ENCODE measurements at regions not wholly inside any gene's neighbourhood (a gene's known extent, or its start where the extent isn't known, plus 50 kb on each side); places are given as distances from the start of the nearest gene placed in this dataset.

DNA sequence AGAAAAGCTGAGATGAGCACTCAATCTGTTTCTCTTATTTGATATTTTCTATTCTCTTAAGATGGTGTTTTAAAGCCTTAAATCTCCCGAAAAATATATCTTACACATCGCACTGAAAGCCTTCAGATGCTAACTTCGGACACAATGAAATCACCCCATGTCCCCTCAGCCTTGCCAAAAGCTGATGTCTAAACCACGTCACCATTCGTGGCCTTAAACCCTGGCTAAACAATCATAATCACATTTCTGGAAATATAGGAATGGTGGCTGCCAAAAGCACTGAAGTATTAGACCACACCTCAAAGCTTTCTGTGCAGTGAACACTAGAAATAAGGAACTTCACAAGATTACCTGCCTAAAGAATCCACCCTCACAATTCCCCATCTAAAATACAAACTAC lies 402.7 kb downstream of the SOX9 start:
- no peak overlapping the region for H3K27ac Mint-ChIP-seq

DNA sequence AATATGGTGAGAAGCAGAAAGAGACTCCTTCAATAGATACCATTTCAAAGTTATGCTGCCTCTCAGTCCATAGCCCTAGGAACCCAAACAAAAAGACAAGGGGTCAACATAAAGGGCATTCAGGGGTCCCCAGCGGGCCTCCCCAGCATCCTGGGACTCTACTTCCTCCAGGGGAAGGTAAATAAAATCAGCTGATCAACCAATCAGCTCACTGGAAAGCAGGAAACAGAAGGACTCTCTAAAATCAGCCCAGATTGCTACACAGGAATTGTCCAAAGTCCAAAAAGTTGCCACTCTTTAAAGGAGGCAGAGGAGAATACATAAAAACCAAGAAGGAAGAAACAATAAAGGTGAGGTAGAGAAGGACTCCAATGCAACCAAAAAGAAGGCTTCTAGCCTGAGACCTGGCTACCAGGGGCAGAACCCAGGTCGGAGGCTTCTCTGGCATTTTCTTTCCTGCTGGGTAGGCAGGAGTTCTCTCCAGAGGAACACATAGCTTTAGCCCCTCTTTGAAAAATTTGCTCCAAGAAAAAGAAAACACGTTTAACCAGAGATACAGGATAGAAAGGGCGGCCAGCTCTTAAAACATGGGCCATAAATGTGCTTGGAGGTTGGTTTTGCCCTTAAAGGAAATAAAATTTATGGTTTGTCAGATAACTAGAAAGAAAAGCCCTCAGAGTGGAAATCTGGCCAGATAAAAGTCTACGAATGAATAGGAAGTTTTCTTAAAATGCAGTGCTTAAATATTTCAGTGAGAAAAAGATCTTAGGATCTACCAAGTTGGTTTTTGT lies 404.6 kb downstream of the SOX9 start:
- Mint-ChIP-seq H3K4me3 (no peak overlapping the region), H3K27me3 (peaks cover 5% of the 10 kb centered on the region), H3K4me1 (no peaks in the 10 kb centered on the region), H3K36me3 (ENCODE audit: low read depth) (no peaks in the 10 kb centered on the region), H3K27ac (no peak overlapping the region), H3K9me3 (ENCODE audit: low read depth) (no peaks in the 10 kb centered on the region)
- ChIA-PET CTCF (interaction anchor here (1.1 kb wide), 1 partner anchor 14 kb away, joined by 3 read pairs; no protein-coding TSS in a partner anchor), POLR2A (no interaction called here)
- intact Hi-C loops (cut with DNase I, micrococcal nuclease), result no loop called here
- ATAC-seq, result no peak
- no peak for DNase-seq

More for the DNA sequence above, 402.7 kb downstream of the SOX9 start:
- DNase-seq (no peak), ATAC-seq (no peak)
- no peak overlapping the region for H3K4me3 Mint-ChIP-seq
- no peaks in the 10 kb centered on the region for H3K4me1 Mint-ChIP-seq
- ChIA-PET CTCF (no interaction called here), POLR2A (no interaction called here)
- no peaks in the 10 kb centered on the region for H3K9me3 Mint-ChIP-seq (ENCODE audit: low read depth)
- peaks cover 6% of the 10 kb centered on the region for H3K27me3 Mint-ChIP-seq
- no peaks in the 10 kb centered on the region for H3K36me3 Mint-ChIP-seq (ENCODE audit: low read depth)
- intact Hi-C loops (cut with DNase I, micrococcal nuclease), result no loop called here

DNA sequence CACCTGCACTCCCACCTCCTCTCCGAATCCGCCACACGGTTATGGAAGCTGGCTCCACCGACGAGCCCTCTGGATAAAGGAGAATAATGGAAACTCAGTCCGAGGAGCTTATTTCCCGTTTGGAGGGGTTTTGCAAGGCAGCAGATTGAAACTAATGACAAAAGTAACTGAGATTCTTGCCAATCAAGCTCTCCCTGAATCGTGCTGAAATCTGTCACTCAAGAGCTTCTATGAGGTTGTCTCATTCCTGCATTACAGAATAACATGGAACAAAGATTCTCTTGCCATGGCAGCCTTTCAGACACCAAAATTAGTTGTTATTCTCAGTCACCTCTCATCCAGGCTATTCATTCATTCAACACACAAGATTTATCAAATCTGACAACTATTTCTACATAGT lies 405.9 kb downstream of the SOX9 start:
- Mint-ChIP-seq H3K36me3 (ENCODE audit: low read depth) (no peaks in the 10 kb centered on the region), H3K4me1 (no peaks in the 10 kb centered on the region), H3K27ac (no peak overlapping the region), H3K4me3 (no peak overlapping the region), H3K27me3 (peaks cover 7% of the 10 kb centered on the region), H3K9me3 (ENCODE audit: low read depth) (no peaks in the 10 kb centered on the region)
- DNase-seq (no peak), ATAC-seq (no peak)
- intact Hi-C loops (cut with DNase I, micrococcal nuclease), result no loop called here
- ChIA-PET CTCF (interaction anchor here (0.9 to 1.1 kb wide), 3 partner anchors 12 to 30 kb away, joined by 3 to 4 read pairs (median 3); no protein-coding TSS in a partner anchor), POLR2A (no interaction called here)

DNA sequence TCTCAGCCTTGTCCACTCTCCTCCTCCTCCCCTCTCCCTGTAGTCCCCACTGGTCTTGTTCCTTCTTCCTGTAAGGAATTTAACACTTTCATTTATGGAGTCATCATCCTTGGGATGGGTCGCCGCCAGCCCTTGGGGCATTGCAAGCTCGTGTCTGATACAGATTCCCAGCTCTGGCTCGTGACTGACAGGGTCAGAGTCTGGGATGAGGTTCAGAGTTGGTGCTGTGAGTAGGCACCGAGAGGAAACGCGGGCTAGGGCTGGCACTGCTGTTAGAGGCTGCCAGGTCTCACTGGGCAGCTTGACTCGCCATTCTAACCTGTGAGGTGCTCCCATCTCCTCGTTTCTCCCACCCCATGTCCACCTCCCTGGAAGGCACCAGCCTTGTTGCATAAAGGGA lies 407.0 kb downstream of the SOX9 start:
- Mint-ChIP-seq H3K9me3 (ENCODE audit: low read depth) (no peaks in the 10 kb centered on the region), H3K4me3 (no peak overlapping the region), H3K27ac (no peak overlapping the region), H3K36me3 (ENCODE audit: low read depth) (no peaks in the 10 kb centered on the region), H3K4me1 (no peaks in the 10 kb centered on the region), H3K27me3 (peaks cover 9% of the 10 kb centered on the region)
- CTCF ChIA-PET, result interaction anchor here (1.4 kb wide), 1 partner anchor 12 kb away, joined by 4 read pairs; no protein-coding TSS in a partner anchor
- ATAC-seq (no peak), DNase-seq (no peak)
- intact Hi-C loops (cut with DNase I, micrococcal nuclease), result no loop called here
- POLR2A ChIA-PET, result no interaction called here

DNA sequence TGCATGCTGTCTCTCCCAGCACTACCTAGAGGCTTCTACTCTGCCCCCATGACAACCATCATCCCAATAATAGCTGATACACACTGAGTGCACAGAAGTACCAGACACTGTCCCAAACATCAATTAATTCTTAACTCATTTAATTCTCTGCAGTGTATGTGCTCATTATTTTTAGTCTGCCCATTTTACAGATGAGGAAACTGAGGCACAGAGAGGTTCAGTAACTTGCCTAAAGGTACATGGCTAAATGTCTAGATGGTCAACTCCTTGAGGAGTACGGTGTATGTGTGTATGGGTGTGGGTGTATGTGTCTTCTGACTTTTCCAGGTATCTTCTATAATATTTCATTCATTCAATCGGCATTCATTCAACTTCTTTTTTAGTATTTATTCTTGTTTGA lies 407.9 kb downstream of the SOX9 start:
- ATAC-seq, result no peak
- Mint-ChIP-seq H3K36me3 (ENCODE audit: low read depth) (no peaks in the 10 kb centered on the region), H3K9me3 (ENCODE audit: low read depth) (no peaks in the 10 kb centered on the region), H3K4me3 (no peak overlapping the region), H3K27ac (no peak overlapping the region), H3K4me1 (no peaks in the 10 kb centered on the region), H3K27me3 (peaks cover 7% of the 10 kb centered on the region)
- CTCF ChIA-PET, result interaction anchor here (1.4 kb wide), 1 partner anchor 11 kb away, joined by 4 read pairs; no protein-coding TSS in a partner anchor
- POLR2A ChIA-PET, result no interaction called here
- no peak for DNase-seq
- intact Hi-C loops (cut with DNase I, micrococcal nuclease), result no loop called here

DNA sequence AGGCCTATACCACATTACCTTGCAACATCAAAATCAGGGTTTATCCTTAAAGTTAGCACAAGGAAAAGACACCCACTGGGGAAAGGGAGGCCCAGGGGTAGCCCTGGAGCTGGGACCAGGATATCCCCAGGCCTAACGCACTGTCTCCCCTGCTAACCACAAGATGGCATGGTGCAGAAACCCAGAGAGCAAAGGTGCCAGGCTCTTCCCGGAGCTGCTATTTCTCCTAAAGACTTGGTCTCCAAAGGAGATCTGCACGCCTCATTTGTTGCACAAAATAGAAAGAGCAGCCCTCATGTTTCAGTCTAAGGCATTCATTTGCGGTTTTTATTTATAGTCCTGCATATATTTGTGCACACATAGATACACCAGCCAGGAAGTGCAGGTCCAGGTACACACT lies 408.6 kb downstream of the SOX9 start:
- ChIA-PET CTCF (no interaction called here), POLR2A (no interaction called here)
- Mint-ChIP-seq H3K4me1 (no peaks in the 10 kb centered on the region), H3K4me3 (no peak overlapping the region), H3K27ac (no peak overlapping the region), H3K9me3 (ENCODE audit: low read depth) (peaks cover under 1% of the 10 kb centered on the region), H3K36me3 (ENCODE audit: low read depth) (no peaks in the 10 kb centered on the region), H3K27me3 (peaks cover 7% of the 10 kb centered on the region)
- intact Hi-C loops (cut with DNase I, micrococcal nuclease), result no loop called here
- DNase-seq, result no peak
- no peak for ATAC-seq

DNA sequence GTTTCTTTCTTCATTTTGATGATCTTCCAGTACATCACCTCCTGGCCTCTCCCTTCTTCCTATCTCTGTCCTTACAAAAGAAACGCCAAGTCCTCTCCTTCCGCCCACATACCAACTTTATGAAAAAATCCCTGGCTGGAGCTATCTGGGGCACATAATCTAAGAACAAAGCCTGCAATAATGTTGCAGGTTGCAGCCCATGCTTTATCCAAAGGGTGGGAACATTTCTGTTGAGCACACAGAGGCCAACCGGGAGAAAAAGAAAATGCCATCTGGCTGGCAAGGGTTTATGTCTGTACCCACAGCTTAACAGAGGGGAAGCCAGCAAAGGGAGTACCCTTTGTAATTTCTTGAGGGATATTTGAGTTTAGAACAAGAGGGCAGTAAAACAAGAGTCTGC lies 409.6 kb downstream of the SOX9 start:
- Mint-ChIP-seq H3K27me3 (peaks cover 10% of the 10 kb centered on the region), H3K27ac (no peak overlapping the region), H3K36me3 (ENCODE audit: low read depth) (no peaks in the 10 kb centered on the region), H3K9me3 (ENCODE audit: low read depth) (peaks cover 3% of the 10 kb centered on the region), H3K4me1 (no peaks in the 10 kb centered on the region), H3K4me3 (no peak overlapping the region)
- ChIA-PET CTCF (no interaction called here), POLR2A (no interaction called here)
- DNase-seq (no peak), ATAC-seq (no peak)
- intact Hi-C loops (cut with DNase I, micrococcal nuclease), result no loop called here

DNA sequence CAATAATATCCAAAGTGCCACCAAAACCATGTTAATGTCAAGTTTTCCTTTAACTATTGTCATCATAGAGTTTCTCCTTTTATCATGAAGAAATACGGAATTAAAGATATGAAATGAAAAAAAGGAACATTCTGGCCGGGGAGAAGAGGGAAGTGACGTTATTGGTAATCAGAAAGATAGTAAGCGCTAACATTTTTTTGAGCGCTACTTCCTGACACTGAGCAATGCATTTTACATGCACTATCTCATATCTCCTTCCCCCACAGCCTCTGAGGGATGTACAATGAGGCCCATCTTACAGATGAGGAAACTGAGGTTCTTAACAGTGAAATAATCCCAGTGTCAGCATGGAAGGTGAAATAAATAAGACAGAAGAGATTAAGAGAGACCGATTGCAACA lies 410.9 kb downstream of the SOX9 start:
- intact Hi-C loops (cut with DNase I, micrococcal nuclease), result no loop called here
- H3K9me3 Mint-ChIP-seq (ENCODE audit: low read depth), result peaks cover 3% of the 10 kb centered on the region
- DNase-seq (no peak), ATAC-seq (no peak)
- CTCF ChIA-PET, result no interaction called here
- no peaks in the 10 kb centered on the region for H3K4me1 Mint-ChIP-seq
- H3K27me3 Mint-ChIP-seq, result peaks cover 11% of the 10 kb centered on the region
- H3K27ac Mint-ChIP-seq, result no peak overlapping the region
- POLR2A ChIA-PET, result no interaction called here
- no peaks in the 10 kb centered on the region for H3K36me3 Mint-ChIP-seq (ENCODE audit: low read depth)
- no peak overlapping the region for H3K4me3 Mint-ChIP-seq

DNA sequence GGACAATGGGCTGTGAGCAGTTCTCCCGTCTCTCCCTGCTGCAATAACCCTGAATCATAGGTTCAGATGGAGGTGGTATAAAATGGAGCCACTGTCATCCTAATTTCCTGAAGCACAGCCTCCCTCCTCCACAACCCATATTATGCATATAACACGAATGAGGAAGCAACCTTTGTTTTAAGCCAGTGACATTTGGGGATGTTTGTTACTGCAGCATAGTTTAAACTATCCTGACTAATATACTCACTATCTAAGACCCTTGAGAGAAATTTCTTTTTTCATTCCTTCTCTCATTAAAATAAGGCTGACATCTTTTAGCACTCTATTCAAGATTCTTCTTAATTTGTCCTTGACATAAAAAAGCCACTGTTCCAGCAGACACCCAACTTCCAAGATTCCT lies 413.4 kb downstream of the SOX9 start:
- ChIA-PET POLR2A (no interaction called here), CTCF (interaction anchor here (0.6 kb wide), 1 partner anchor 576 kb away, joined by 3 read pairs; no protein-coding TSS in a partner anchor)
- H3K36me3 Mint-ChIP-seq (ENCODE audit: low read depth), result no peaks in the 10 kb centered on the region
- no peak for DNase-seq
- peaks cover 12% of the 10 kb centered on the region for H3K27me3 Mint-ChIP-seq
- H3K9me3 Mint-ChIP-seq (ENCODE audit: low read depth), result peaks cover 3% of the 10 kb centered on the region
- H3K27ac Mint-ChIP-seq, result no peak overlapping the region
- no peak for ATAC-seq
- no peaks in the 10 kb centered on the region for H3K4me1 Mint-ChIP-seq
- H3K4me3 Mint-ChIP-seq, result no peak overlapping the region
- intact Hi-C loops (cut with DNase I, micrococcal nuclease), result no loop called here

DNA sequence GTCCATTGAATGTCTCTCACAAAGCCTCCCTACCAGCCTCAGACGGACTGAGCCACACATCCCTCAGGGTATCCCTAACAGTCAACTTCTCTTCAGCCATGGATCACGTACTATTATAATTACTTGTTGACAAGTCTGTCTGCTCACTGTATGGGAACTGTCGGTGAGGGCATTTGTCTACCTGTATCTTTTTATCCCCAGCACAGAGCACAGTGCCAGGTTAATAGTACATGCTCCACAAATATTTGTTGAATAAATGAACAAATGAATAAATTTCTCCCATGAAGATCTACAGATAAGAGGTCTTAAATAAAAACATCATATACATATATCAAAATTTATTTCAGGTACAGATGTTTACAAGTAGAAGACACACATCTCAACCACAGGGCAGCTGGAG lies 414.0 kb downstream of the SOX9 start:
- no peaks in the 10 kb centered on the region for H3K4me1 Mint-ChIP-seq
- H3K36me3 Mint-ChIP-seq (ENCODE audit: low read depth), result no peaks in the 10 kb centered on the region
- ChIA-PET POLR2A (no interaction called here), CTCF (no interaction called here)
- DNase-seq, result no peak
- intact Hi-C loops (cut with DNase I, micrococcal nuclease), result no loop called here
- H3K27ac Mint-ChIP-seq, result no peak overlapping the region
- peaks cover 3% of the 10 kb centered on the region for H3K9me3 Mint-ChIP-seq (ENCODE audit: low read depth)
- ATAC-seq, result no peak
- no peak overlapping the region for H3K4me3 Mint-ChIP-seq
- H3K27me3 Mint-ChIP-seq, result peaks cover 12% of the 10 kb centered on the region

DNA sequence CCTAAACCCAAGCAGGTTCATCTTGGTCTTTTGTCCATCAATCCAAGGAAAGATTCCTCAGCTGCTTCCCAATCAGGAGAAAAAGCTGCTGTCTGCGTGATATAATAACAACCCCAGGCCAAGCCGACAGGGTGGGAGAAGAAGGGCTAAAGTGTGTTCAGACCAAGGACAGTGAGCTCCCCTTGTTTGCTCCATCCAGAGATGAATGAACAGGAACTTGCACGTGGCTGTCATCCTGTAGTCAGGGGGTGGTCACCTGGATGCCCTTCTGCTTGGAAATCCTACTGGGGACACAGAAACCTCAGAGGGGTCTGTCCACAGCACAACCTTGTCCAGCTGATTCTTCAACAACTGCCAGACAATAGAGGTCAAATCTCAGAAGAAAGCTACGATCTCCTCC lies 414.5 kb downstream of the SOX9 start:
- H3K36me3 Mint-ChIP-seq (ENCODE audit: low read depth), result no peaks in the 10 kb centered on the region
- H3K4me3 Mint-ChIP-seq, result no peak overlapping the region
- no peak for DNase-seq
- peaks cover 3% of the 10 kb centered on the region for H3K9me3 Mint-ChIP-seq (ENCODE audit: low read depth)
- H3K27me3 Mint-ChIP-seq, result peaks cover 15% of the 10 kb centered on the region
- ChIA-PET POLR2A (no interaction called here), CTCF (no interaction called here)
- H3K4me1 Mint-ChIP-seq, result peaks cover 2% of the 10 kb centered on the region
- no peak for ATAC-seq
- intact Hi-C loops (cut with DNase I, micrococcal nuclease), result no loop called here
- no peak overlapping the region for H3K27ac Mint-ChIP-seq

DNA sequence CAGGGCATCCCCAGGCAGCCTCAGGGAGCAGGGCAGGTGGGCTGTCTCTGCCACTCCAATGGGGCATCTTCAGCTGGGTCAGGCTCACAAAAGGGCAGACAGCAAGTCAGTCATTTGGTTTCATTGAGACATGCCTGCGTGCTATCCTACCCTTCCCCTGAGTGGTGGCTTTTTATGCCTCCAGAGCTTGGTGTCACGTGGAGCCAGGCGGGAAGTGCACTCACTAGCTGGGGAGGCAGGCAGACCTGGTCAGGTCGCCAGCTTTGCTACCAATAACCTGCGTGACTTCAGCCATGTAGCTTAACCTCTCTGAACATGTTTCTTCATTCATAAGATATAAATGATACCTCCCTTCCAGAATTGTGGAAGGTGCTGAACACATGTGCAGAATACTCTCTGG lies 415.0 kb downstream of the SOX9 start:
- ChIA-PET POLR2A (no interaction called here), CTCF (no interaction called here)
- no peak overlapping the region for H3K27ac Mint-ChIP-seq
- H3K9me3 Mint-ChIP-seq (ENCODE audit: low read depth), result peaks cover 3% of the 10 kb centered on the region
- DNase-seq, result no peak
- peaks cover 2% of the 10 kb centered on the region for H3K4me1 Mint-ChIP-seq
- H3K27me3 Mint-ChIP-seq, result peaks cover 17% of the 10 kb centered on the region
- intact Hi-C loops (cut with DNase I, micrococcal nuclease), result no loop called here
- no peak overlapping the region for H3K4me3 Mint-ChIP-seq
- no peaks in the 10 kb centered on the region for H3K36me3 Mint-ChIP-seq (ENCODE audit: low read depth)
- no peak for ATAC-seq

All from activated CD4-positive, alpha-beta T cell treated with anti-CD3 and anti-CD28 coated beads for 36 hours (primary cell).